ENCODE measurements at regions not wholly inside any gene's neighbourhood (a gene's known extent, or its start where the extent isn't known, plus 50 kb on each side); places are given as distances from the start of the nearest gene placed in this dataset.

GRCh38 chrX:5702890-5703289 lies 525.8 kb downstream of the NLGN4X start:
- WGBS, 2 donors, result 90 to 92% methylated on average over 1 of the region's 1 CpG
- intact Hi-C loops (cut with DNase I), result no loop called here
- TF ChIP-seq, protein P1, sequence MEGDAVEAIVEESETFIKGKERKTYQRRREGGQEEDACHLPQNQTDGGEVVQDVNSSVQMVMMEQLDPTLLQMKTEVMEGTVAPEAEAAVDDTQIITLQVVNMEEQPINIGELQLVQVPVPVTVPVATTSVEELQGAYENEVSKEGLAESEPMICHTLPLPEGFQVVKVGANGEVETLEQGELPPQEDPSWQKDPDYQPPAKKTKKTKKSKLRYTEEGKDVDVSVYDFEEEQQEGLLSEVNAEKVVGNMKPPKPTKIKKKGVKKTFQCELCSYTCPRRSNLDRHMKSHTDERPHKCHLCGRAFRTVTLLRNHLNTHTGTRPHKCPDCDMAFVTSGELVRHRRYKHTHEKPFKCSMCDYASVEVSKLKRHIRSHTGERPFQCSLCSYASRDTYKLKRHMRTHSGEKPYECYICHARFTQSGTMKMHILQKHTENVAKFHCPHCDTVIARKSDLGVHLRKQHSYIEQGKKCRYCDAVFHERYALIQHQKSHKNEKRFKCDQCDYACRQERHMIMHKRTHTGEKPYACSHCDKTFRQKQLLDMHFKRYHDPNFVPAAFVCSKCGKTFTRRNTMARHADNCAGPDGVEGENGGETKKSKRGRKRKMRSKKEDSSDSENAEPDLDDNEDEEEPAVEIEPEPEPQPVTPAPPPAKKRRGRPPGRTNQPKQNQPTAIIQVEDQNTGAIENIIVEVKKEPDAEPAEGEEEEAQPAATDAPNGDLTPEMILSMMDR (IDR thresholded peaks at IDR 0.05), result no peak
- TF ChIP-seq POLR2AphosphoS5 (IDR thresholded peaks at IDR 0.05), result no peak
- no peak for TF ChIP-seq POLR2A (IDR thresholded peaks at IDR 0.05)
- no peak for TF ChIP-seq EP300 (IDR thresholded peaks at IDR 0.05)
- DNase-seq, result no peak
- Histone ChIP-seq H3K9me3 (no peaks in the 10 kb centered on the region), H3K36me3 (no peaks in the 10 kb centered on the region), H3K4me3 (no peak overlapping the region), H3K27ac (no peak overlapping the region), H3K4me1 (no peaks in the 10 kb centered on the region), H3K27me3 (no peaks in the 10 kb centered on the region)

DNA sequence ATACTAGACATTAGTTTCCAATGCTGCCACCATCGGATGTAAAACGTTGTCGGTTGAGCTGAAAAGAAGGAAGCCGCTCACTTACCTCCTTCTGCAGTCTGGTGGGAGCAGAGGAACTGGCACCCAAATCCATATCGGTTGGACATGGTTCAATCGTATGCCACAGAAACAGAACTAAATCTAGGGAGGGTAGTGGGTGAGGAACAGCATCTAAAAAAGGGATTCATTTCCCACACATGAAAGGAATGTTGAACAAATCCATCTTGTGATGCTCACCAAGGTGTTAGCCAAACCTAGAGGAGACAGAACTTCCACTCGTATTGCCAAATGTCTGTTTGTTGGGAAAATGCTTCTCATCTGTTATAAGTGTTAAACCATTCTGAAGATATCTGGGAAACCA lies 532.7 kb downstream of the NLGN4X start:
- 91 to 96% methylated on average over 7 of the region's 7 CpGs for WGBS, 2 donors
- H3K27ac ChIP-seq, result no peak overlapping the region
- intact Hi-C loops (cut with DNase I), result no loop called here
- H3K4me3 ChIP-seq, result no peak overlapping the region
- no peaks in the 10 kb centered on the region for H3K36me3 ChIP-seq
- H3K27me3 ChIP-seq, result no peaks in the 10 kb centered on the region
- H3K4me1 ChIP-seq, result no peaks in the 10 kb centered on the region
- TF ChIP-seq EP300 (IDR thresholded peaks at IDR 0.05) (no peak), POLR2A (IDR thresholded peaks at IDR 0.05) (no peak), POLR2AphosphoS5 (IDR thresholded peaks at IDR 0.05) (no peak)
- TF ChIP-seq, protein P1 (IDR thresholded peaks at IDR 0.05), result no peak
- H3K9me3 ChIP-seq, result no peaks in the 10 kb centered on the region
- no peak for DNase-seq

- Histone ChIP-seq H3K4me3 (no peak overlapping the region), H3K4me1 (no peaks in the 10 kb centered on the region), H3K27me3 (no peaks in the 10 kb centered on the region), H3K27ac (no peak overlapping the region), H3K36me3 (no peaks in the 10 kb centered on the region), H3K9me3 (no peaks in the 10 kb centered on the region)
- intact Hi-C loops (cut with DNase I), result no loop called here
- no peak for DNase-seq
- 23 to 67% methylated on average over 2 of the region's 2 CpGs for WGBS, 2 donors
- TF ChIP-seq, protein P1 (IDR thresholded peaks at IDR 0.05), result no peak
- TF ChIP-seq EP300 (IDR thresholded peaks at IDR 0.05) (no peak), POLR2AphosphoS5 (IDR thresholded peaks at IDR 0.05) (no peak), POLR2A (IDR thresholded peaks at IDR 0.05) (no peak)
These were observed 544.7 kb downstream of the NLGN4X start for GRCh38 chrX:5683996-5684395.

- H3K9me3 ChIP-seq, result no peaks in the 10 kb centered on the region
- TF ChIP-seq POLR2AphosphoS5 (IDR thresholded peaks at IDR 0.05) (no peak), EP300 (IDR thresholded peaks at IDR 0.05) (no peak), POLR2A (IDR thresholded peaks at IDR 0.05) (no peak)
- TF ChIP-seq, protein P1 (IDR thresholded peaks at IDR 0.05), result no peak
- no peaks in the 10 kb centered on the region for H3K36me3 ChIP-seq
- WGBS, 2 donors, result 56 to 63% methylated on average over 3 of the region's 3 CpGs
- H3K4me3 ChIP-seq, result no peak overlapping the region
- H3K27ac ChIP-seq, result no peak overlapping the region
- intact Hi-C loops (cut with DNase I), result no loop called here
- H3K27me3 ChIP-seq, result no peaks in the 10 kb centered on the region
- no peaks in the 10 kb centered on the region for H3K4me1 ChIP-seq
- no peak for DNase-seq
These were observed 547.5 kb downstream of the NLGN4X start for GRCh38 chrX:5681159-5681558.

DNA sequence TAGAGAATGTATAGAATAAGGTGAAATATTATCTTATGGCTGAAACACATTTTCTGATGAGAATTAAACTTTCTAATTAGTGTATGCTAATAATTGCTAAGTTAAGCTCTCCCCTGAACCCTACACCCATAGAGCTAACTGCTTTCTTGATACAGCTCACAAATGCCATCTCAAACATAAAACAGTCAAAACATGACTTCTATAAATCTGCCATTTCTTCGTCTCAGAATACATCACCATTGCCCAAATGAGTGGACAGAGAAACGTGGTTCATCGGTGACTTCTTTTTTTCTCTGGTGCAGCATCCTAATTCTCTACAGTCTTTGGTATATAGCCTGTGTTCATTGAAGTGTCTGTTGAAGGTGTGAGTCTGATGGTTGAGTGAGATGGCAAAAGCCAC lies 554.6 kb downstream of the NLGN4X start:
- intact Hi-C loops (cut with DNase I), result no loop called here
- 70 to 82% methylated on average over 3 of the region's 3 CpGs for WGBS, 2 donors
- TF ChIP-seq, protein P1 (IDR thresholded peaks at IDR 0.05), result no peak
- TF ChIP-seq EP300 (IDR thresholded peaks at IDR 0.05), result no peak
- TF ChIP-seq POLR2A (IDR thresholded peaks at IDR 0.05), result no peak
- TF ChIP-seq POLR2AphosphoS5 (IDR thresholded peaks at IDR 0.05), result no peak

More for the DNA sequence above, 554.6 kb downstream of the NLGN4X start:
- DNase-seq, result no peak
- Histone ChIP-seq H3K27ac (no peak overlapping the region), H3K4me3 (no peak overlapping the region), H3K27me3 (no peaks in the 10 kb centered on the region), H3K36me3 (no peaks in the 10 kb centered on the region), H3K9me3 (no peaks in the 10 kb centered on the region), H3K4me1 (no peaks in the 10 kb centered on the region)

Measured in sigmoid colon (tissue), 6 donors.